NT2/D1 (cell line): ENCODE measurements at regions not wholly inside any gene's neighbourhood (a gene's known extent, or its start where the extent isn't known, plus 50 kb on each side); places are given as distances from the start of the nearest gene placed in this dataset.

ENCODE experiments used
- YY1 ChIP-seq: IDR thresholded peaks from 2 replicates; pipeline ENCODE4 v1.6.1; 2011; ENCODE audit not compliant: insufficient read length, insufficient read depth
- ZNF274 ChIP-seq: IDR thresholded peaks from 2 replicates; pipeline ENCODE4 v1.6.1; 2011; ENCODE audit warnings: mild to moderate bottlenecking, low read depth, low read length

DNA sequence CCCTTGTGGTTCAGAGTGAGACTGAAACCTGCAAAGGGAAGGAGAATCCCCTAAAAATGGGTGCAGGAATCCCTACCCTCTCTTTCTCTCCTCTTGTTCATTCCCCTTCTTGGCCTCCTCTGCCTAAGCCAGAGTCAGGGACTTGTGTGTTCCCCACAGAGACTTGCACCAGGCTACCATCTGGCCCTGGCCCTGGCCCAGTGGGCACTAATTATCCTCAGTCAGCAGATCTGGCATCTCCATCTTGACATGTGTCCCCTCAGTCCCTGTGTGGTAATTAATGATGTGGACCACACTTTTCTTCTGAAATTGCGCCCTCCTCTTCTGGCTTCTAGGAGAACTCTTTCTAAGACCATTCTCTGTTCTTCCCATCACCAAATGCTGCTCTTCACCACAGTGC, 354.4 kb downstream of the SETD4 start:
- no peak for TF ChIP-seq YY1
- no peak for TF ChIP-seq ZNF274
